ENCODE measurements at regions not wholly inside any gene's neighbourhood (a gene's known extent, or its start where the extent isn't known, plus 50 kb on each side); places are given as distances from the start of the nearest gene placed in this dataset.

GRCh38 chr2:16244966-16245320 is 304.6 kb downstream of the MYCN start:
- Mint-ChIP-seq H3K4me1 (ENCODE audit: low read depth) (no peaks in the 10 kb centered on the region), H3K27ac (no peak overlapping the region), H3K27me3 (no peaks in the 10 kb centered on the region), H3K9me3 (no peaks in the 10 kb centered on the region), H3K4me3 (no peak overlapping the region), H3K36me3 (ENCODE audit: low read depth) (no peaks in the 10 kb centered on the region)
- no peak overlapping the region for H3K27ac ChIP-seq (ENCODE audit: low read depth in 1 of 2, low read length in 2 of 2)
- ATAC-seq (ENCODE audit: poor library complexity) (no peak), DNase-seq (no peak)
- intact Hi-C loops (cut with DNase I, micrococcal nuclease) = no loop called here
- H3K27me3 ChIP-seq (ENCODE audit: control insufficient read depth in 1 of 2, insufficient read depth in 2 of 2, low read length in 2 of 2) = peaks cover 0 to 2% of the 10 kb centered on the region in 2 experiments
- H3K4me1 ChIP-seq (ENCODE audit: insufficient read depth, low read length) = no peaks in the 10 kb centered on the region
- no peaks in the 10 kb centered on the region for H3K36me3 ChIP-seq (ENCODE audit: insufficient read depth, low read length)
- no peak overlapping the region for H3K4me3 ChIP-seq (ENCODE audit: low read length)
- POLR2A ChIA-PET = no interaction called here
- TF ChIP-seq, protein P1, sequence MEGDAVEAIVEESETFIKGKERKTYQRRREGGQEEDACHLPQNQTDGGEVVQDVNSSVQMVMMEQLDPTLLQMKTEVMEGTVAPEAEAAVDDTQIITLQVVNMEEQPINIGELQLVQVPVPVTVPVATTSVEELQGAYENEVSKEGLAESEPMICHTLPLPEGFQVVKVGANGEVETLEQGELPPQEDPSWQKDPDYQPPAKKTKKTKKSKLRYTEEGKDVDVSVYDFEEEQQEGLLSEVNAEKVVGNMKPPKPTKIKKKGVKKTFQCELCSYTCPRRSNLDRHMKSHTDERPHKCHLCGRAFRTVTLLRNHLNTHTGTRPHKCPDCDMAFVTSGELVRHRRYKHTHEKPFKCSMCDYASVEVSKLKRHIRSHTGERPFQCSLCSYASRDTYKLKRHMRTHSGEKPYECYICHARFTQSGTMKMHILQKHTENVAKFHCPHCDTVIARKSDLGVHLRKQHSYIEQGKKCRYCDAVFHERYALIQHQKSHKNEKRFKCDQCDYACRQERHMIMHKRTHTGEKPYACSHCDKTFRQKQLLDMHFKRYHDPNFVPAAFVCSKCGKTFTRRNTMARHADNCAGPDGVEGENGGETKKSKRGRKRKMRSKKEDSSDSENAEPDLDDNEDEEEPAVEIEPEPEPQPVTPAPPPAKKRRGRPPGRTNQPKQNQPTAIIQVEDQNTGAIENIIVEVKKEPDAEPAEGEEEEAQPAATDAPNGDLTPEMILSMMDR (IDR thresholded peaks at IDR 0.05) = no peak
- CTCF ChIA-PET = no interaction called here
- H3K9me3 ChIP-seq (ENCODE audit: control insufficient read depth in 1 of 2, insufficient read depth in 1 of 2, low read length in 2 of 2) = peaks cover 0 to 3% of the 10 kb centered on the region in 2 experiments

GRCh38 chr2:16244153-16244965 is 304.0 kb downstream of the MYCN start:
- no peak for DNase-seq
- H3K27me3 Mint-ChIP-seq = peaks cover under 1% of the 10 kb centered on the region
- H3K27ac Mint-ChIP-seq = no peak overlapping the region
- intact Hi-C loops (cut with DNase I, micrococcal nuclease) = no loop called here
- Histone ChIP-seq H3K36me3 (ENCODE audit: insufficient read depth, low read length) (no peaks in the 10 kb centered on the region), H3K4me3 (ENCODE audit: low read length) (no peak overlapping the region), H3K4me1 (ENCODE audit: insufficient read depth, low read length) (no peaks in the 10 kb centered on the region), H3K27me3 (ENCODE audit: control insufficient read depth in 1 of 2, insufficient read depth in 2 of 2, low read length in 2 of 2) (peaks cover 0 to 2% of the 10 kb centered on the region in 2 experiments), H3K9me3 (ENCODE audit: control insufficient read depth in 1 of 2, insufficient read depth in 1 of 2, low read length in 2 of 2) (peaks cover 0 to 3% of the 10 kb centered on the region in 2 experiments), H3K27ac (ENCODE audit: low read depth in 1 of 2, low read length in 2 of 2) (no peak overlapping the region)
- no peak for ATAC-seq (ENCODE audit: poor library complexity)
- no peaks in the 10 kb centered on the region for H3K36me3 Mint-ChIP-seq (ENCODE audit: low read depth)
- no peak overlapping the region for H3K4me3 Mint-ChIP-seq
- TF ChIP-seq, protein P1 (IDR thresholded peaks at IDR 0.05) = no peak
- ChIA-PET POLR2A (no interaction called here), CTCF (no interaction called here)
- no peaks in the 10 kb centered on the region for H3K4me1 Mint-ChIP-seq (ENCODE audit: low read depth)
- H3K9me3 Mint-ChIP-seq = no peaks in the 10 kb centered on the region

GRCh38 chr2:16243411-16243996 is 303.2 kb downstream of the MYCN start:
- H3K4me1 Mint-ChIP-seq (ENCODE audit: low read depth) = no peaks in the 10 kb centered on the region
- TF ChIP-seq, protein P1 (IDR thresholded peaks at IDR 0.05) = no peak
- POLR2A ChIA-PET = no interaction called here

More at GRCh38 chr2:16243411-16243996, 303.2 kb downstream of the MYCN start:
- no peaks in the 10 kb centered on the region for H3K36me3 ChIP-seq (ENCODE audit: insufficient read depth, low read length)
- CTCF ChIA-PET = no interaction called here
- no peaks in the 10 kb centered on the region for H3K36me3 Mint-ChIP-seq (ENCODE audit: low read depth)
- H3K27me3 Mint-ChIP-seq = peaks cover 5% of the 10 kb centered on the region
- H3K4me1 ChIP-seq (ENCODE audit: insufficient read depth, low read length) = no peaks in the 10 kb centered on the region
- no peak for DNase-seq
- H3K27ac Mint-ChIP-seq = no peak overlapping the region
- peaks cover 0 to 2% of the 10 kb centered on the region in 2 experiments for H3K27me3 ChIP-seq (ENCODE audit: control insufficient read depth in 1 of 2, insufficient read depth in 2 of 2, low read length in 2 of 2)
- H3K27ac ChIP-seq (ENCODE audit: low read depth in 1 of 2, low read length in 2 of 2) = no peak overlapping the region
- no peak overlapping the region for H3K4me3 Mint-ChIP-seq
- no peak overlapping the region for H3K4me3 ChIP-seq (ENCODE audit: low read length)
- ATAC-seq (ENCODE audit: poor library complexity) = no peak
- intact Hi-C loops (cut with DNase I, micrococcal nuclease) = no loop called here
- no peaks in the 10 kb centered on the region for H3K9me3 ChIP-seq (ENCODE audit: control insufficient read depth in 1 of 2, insufficient read depth in 1 of 2, low read length in 2 of 2)
- no peaks in the 10 kb centered on the region for H3K9me3 Mint-ChIP-seq
